SK-N-SH treated with all-trans-retinoic acid at 6 μM for 48 hours (cell line): ENCODE measurements at regions not wholly inside any gene's neighbourhood (a gene's known extent, or its start where the extent isn't known, plus 50 kb on each side); places are given as distances from the start of the nearest gene placed in this dataset.

Source experiments
- RARB ChIP-seq: fragments of 250-450 bp; sonication (Bioruptor Pico); IDR thresholded peaks from 2 replicates; pipeline ENCODE4 v1.8.0; 2021; ENCODE audit warnings: mild to moderate bottlenecking, moderate library complexity
- ZFP30 ChIP-seq: fragments of 450-650 bp; formaldehyde crosslinking; IDR thresholded peaks from 2 replicates; pipeline ENCODE4 v1.5.0; 2022; ENCODE audit warnings: mild to moderate bottlenecking, moderate library complexity
- ZNF565 ChIP-seq: fragments of 450-650 bp; formaldehyde crosslinking; conservative IDR thresholded peaks from 2 replicates; pipeline ENCODE4 v1.5.0; 2020; ENCODE audit warnings: low read depth, mild to moderate bottlenecking, moderate library complexity
- ZNF8 ChIP-seq: fragments of 450-650 bp; formaldehyde crosslinking; IDR thresholded peaks from 2 replicates; pipeline ENCODE4 v1.5.0; 2020; ENCODE audit warnings: mild to moderate bottlenecking, moderate library complexity
- TF ChIP-seq, protein P1 (sequence below): fragments of 250-450 bp; sonication (Bioruptor Pico); IDR thresholded peaks from 2 replicates; pipeline ENCODE4 v1.5.0; 2020; ENCODE audit warnings: mild to moderate bottlenecking, moderate library complexity
- TF ChIP-seq, protein P2 (sequence below): fragments of 250-450 bp; sonication (Bioruptor Pico); IDR thresholded peaks from 2 replicates; pipeline ENCODE4 v1.8.0; 2020; ENCODE audit warnings: mild to moderate bottlenecking, moderate library complexity, borderline replicate concordance

DNA sequence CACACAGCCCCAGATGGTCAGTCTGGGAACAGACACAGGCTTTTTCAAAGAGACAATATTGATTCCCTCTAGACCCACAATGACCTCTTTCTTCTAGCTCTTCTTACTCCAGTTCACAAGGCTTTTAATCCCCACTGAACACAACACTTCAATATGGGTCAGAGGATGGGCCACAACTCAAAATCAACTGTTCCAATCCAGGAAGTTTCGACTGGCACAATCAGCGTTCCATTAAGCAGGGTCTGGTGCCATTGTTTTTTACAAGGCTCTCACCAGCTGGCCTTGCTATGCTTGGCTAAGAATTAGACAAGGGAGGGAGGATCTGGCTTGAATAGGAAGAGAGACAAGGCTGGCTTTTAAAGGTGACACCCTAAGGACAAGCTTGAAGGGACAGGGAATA lies 199.4 kb upstream of the SLC24A2 start:
- TF ChIP-seq, protein P1, sequence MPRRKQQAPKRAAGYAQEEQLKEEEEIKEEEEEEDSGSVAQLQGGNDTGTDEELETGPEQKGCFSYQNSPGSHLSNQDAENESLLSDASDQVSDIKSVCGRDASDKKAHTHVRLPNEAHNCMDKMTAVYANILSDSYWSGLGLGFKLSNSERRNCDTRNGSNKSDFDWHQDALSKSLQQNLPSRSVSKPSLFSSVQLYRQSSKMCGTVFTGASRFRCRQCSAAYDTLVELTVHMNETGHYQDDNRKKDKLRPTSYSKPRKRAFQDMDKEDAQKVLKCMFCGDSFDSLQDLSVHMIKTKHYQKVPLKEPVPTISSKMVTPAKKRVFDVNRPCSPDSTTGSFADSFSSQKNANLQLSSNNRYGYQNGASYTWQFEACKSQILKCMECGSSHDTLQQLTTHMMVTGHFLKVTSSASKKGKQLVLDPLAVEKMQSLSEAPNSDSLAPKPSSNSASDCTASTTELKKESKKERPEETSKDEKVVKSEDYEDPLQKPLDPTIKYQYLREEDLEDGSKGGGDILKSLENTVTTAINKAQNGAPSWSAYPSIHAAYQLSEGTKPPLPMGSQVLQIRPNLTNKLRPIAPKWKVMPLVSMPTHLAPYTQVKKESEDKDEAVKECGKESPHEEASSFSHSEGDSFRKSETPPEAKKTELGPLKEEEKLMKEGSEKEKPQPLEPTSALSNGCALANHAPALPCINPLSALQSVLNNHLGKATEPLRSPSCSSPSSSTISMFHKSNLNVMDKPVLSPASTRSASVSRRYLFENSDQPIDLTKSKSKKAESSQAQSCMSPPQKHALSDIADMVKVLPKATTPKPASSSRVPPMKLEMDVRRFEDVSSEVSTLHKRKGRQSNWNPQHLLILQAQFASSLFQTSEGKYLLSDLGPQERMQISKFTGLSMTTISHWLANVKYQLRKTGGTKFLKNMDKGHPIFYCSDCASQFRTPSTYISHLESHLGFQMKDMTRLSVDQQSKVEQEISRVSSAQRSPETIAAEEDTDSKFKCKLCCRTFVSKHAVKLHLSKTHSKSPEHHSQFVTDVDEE (CRISPR knock-in tag) = no peak
- TF ChIP-seq ZNF565 (CRISPR knock-in tag) (no peak), ZFP30 (CRISPR knock-in tag) (no peak), RARB (CRISPR knock-in tag) (no peak), ZNF8 (CRISPR knock-in tag) (no peak)
- TF ChIP-seq, protein P2, sequence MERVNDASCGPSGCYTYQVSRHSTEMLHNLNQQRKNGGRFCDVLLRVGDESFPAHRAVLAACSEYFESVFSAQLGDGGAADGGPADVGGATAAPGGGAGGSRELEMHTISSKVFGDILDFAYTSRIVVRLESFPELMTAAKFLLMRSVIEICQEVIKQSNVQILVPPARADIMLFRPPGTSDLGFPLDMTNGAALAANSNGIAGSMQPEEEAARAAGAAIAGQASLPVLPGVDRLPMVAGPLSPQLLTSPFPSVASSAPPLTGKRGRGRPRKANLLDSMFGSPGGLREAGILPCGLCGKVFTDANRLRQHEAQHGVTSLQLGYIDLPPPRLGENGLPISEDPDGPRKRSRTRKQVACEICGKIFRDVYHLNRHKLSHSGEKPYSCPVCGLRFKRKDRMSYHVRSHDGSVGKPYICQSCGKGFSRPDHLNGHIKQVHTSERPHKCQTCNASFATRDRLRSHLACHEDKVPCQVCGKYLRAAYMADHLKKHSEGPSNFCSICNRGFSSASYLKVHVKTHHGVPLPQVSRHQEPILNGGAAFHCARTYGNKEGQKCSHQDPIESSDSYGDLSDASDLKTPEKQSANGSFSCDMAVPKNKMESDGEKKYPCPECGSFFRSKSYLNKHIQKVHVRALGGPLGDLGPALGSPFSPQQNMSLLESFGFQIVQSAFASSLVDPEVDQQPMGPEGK (CRISPR knock-in tag) = no peak
